Mucosa of rectum (tissue), 2 donors: ENCODE measurements at regions not wholly inside any gene's neighbourhood (a gene's known extent, or its start where the extent isn't known, plus 50 kb on each side); places are given as distances from the start of the nearest gene placed in this dataset.

ENCODE experiments used
- H3K27ac ChIP-seq, 2 donors: one replicate each; pipeline ENCODE4 v1.7.0; 2013; ENCODE audit warnings: inconsistent platforms in 2 of 2, low read depth in 2 of 2, low read length in 2 of 2
- H3K27me3 ChIP-seq, 2 donors: one replicate each; pipeline ENCODE4 v1.7.0; 2013; ENCODE audit warnings: low read length in 2 of 2; ENCODE audit not compliant: control insufficient read depth in 2 of 2, insufficient read depth in 2 of 2
- H3K36me3 ChIP-seq, 2 donors: one replicate each; pipeline ENCODE4 v1.7.0; 2013; ENCODE audit warnings: low read length in 2 of 2; ENCODE audit not compliant: control insufficient read depth in 2 of 2, insufficient read depth in 2 of 2
- H3K4me1 ChIP-seq, 2 donors: one replicate each; pipeline ENCODE4 v1.7.0; 2013; ENCODE audit warnings: low read length in 2 of 2, mild to moderate bottlenecking in 1 of 2; ENCODE audit not compliant: control insufficient read depth in 2 of 2, insufficient read depth in 2 of 2
- H3K4me3 ChIP-seq, 2 donors: one replicate each; pipeline ENCODE4 v1.7.0; 2013; ENCODE audit warnings: low read length in 2 of 2
- H3K9ac ChIP-seq, 2 donors: one replicate each; pipeline ENCODE4 v1.7.0; 2013; ENCODE audit warnings: low read length in 2 of 2, low read depth in 1 of 2, mild to moderate bottlenecking in 1 of 2
- H3K9me3 ChIP-seq, 2 donors: one replicate each; pipeline ENCODE4 v1.7.0; 2013; ENCODE audit warnings: low read length in 2 of 2; ENCODE audit not compliant: control insufficient read depth in 2 of 2
- donor health status: healthy.
- donor health status: Normal muscosa, but diverticular disease.

DNA sequence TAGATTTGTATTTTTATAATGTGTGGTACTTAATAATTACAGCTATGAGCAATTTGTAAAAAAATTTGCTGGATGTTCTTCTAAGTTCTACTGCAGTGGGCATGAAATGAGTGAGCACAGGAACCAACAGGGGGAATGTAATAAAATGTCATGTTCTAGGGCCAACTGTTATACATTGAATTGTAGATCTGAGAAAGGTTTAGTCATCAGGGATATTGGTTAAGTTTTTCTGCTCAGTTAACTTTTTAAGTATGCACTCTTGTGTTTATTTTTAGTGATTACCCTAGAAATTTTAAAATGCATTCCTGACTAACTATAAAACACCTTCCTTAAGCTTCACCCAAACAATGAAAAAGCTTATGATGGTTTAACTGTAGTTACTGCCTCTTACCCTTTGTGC lies 101.8 kb downstream of the CAND1 start:
- Histone ChIP-seq H3K27me3 (no peaks in the 10 kb centered on the region), H3K4me3 (no peak overlapping the region), H3K9ac (no peak overlapping the region), H3K4me1 (no peaks in the 10 kb centered on the region), H3K9me3 (no peaks in the 10 kb centered on the region), H3K36me3 (no peaks in the 10 kb centered on the region), H3K27ac (no peak overlapping the region)

DNA sequence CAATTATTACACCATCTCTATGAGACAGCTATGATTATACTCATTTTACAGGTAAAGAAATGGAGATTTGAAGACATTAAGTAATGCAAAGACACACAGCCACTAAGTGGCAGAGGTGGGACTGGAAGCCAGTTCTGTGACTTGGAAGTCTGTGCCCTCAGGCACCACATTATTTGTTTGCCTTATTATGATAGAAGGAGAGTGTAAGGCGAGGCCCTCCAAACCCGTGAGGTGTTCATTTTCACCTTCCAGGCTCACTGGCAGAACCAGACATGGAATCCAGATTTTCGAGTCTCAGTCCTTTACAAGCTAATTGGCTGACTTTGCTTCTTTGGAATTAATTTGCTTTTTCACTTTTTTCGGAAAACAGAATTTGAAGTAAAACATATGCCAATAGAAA lies 107.9 kb downstream of the CAND1 start:
- Histone ChIP-seq H3K27me3 (no peaks in the 10 kb centered on the region), H3K36me3 (no peaks in the 10 kb centered on the region), H3K9me3 (no peaks in the 10 kb centered on the region)

GRCh38 chr12:67377541-67377940 lies 108.4 kb downstream of the CAND1 start:
- Histone ChIP-seq H3K4me1 (no peaks in the 10 kb centered on the region), H3K9me3 (no peaks in the 10 kb centered on the region), H3K27me3 (no peaks in the 10 kb centered on the region), H3K36me3 (no peaks in the 10 kb centered on the region), H3K9ac (no peak overlapping the region), H3K4me3 (no peak overlapping the region), H3K27ac (no peak overlapping the region)

More for the DNA sequence above, 107.9 kb downstream of the CAND1 start:
- Histone ChIP-seq H3K4me1 (no peaks in the 10 kb centered on the region), H3K9ac (no peak overlapping the region), H3K4me3 (no peak overlapping the region), H3K27ac (no peak overlapping the region)

GRCh38 chr12:67382241-67382871 lies 113.2 kb downstream of the CAND1 start:
- H3K9ac ChIP-seq: no peak overlapping the region
- H3K4me1 ChIP-seq: no peaks in the 10 kb centered on the region
- no peak overlapping the region for H3K4me3 ChIP-seq
- H3K36me3 ChIP-seq: no peaks in the 10 kb centered on the region
- no peak overlapping the region for H3K27ac ChIP-seq
- H3K27me3 ChIP-seq: no peaks in the 10 kb centered on the region
- H3K9me3 ChIP-seq: no peaks in the 10 kb centered on the region

GRCh38 chr12:67386869-67387565 lies 117.9 kb downstream of the CAND1 start:
- no peak overlapping the region for H3K4me3 ChIP-seq
- no peaks in the 10 kb centered on the region for H3K9me3 ChIP-seq
- H3K27ac ChIP-seq: no peak overlapping the region
- H3K4me1 ChIP-seq: no peaks in the 10 kb centered on the region
- no peaks in the 10 kb centered on the region for H3K36me3 ChIP-seq
- no peak overlapping the region for H3K9ac ChIP-seq
- H3K27me3 ChIP-seq: no peaks in the 10 kb centered on the region

DNA sequence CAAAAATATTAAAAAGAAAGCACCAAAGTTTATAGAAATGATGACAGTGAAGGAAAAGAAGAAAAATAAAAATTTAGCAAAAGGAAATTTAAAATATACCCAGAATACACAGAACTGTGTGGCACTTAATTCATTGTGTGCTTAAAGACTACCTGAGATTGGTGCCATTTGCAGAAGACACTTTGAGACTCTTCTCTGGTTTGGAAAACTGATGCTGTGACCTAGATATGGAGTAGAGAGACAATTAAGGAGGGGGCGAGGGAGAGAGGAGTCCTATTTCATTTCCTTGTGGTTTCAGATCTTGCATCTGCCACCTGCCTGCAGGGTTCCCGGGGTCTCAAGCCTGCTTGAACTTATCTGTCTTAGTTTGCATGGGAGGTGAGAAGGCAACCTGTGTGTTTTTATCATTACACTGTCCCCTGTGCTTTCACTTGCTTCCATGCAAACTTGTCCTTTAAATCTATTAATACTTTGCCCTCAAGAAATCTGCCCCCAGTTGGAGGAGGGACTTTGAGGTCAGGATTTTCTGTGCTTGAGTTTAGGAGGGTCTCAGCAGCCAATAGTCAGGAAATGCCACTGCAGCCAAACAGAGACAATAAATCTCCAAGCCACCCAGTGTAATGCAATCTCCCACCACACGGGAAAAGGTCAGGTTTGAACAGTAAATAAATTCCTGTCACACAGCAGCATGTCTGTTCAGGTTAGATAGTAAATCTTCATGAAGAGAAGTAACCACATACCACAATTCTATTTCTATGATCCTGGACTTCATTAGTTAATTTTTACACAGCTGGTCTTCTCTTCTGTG lies 119.4 kb downstream of the CAND1 start:
- H3K27me3 ChIP-seq: no peaks in the 10 kb centered on the region
- H3K27ac ChIP-seq: no peak overlapping the region
- H3K36me3 ChIP-seq: no peaks in the 10 kb centered on the region
- no peaks in the 10 kb centered on the region for H3K4me1 ChIP-seq
- H3K4me3 ChIP-seq: no peak overlapping the region
- H3K9me3 ChIP-seq: no peaks in the 10 kb centered on the region
- no peak overlapping the region for H3K9ac ChIP-seq

DNA sequence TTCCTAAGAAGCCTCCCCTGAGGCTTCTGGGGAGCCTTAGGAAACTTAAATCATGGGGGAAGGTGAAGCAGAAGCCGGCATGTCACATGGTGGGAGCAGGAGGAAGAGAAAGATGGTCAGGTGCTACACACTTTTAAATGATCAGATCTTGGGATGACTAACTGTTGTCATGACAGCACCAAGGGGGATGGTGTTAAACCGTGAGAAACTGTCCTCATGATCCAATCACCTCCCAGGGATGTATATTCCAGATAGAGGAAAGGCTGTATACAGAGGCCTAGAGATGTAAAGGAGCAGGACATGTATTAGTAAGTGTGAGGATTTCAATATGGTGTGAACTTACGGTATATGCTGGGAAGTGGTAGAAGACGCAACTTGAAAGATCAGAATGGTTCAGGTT lies 121.1 kb downstream of the CAND1 start:
- Histone ChIP-seq H3K36me3 (no peaks in the 10 kb centered on the region), H3K4me3 (no peak overlapping the region), H3K27me3 (no peaks in the 10 kb centered on the region), H3K9ac (no peak overlapping the region), H3K9me3 (no peaks in the 10 kb centered on the region), H3K27ac (no peak overlapping the region), H3K4me1 (no peaks in the 10 kb centered on the region)

DNA sequence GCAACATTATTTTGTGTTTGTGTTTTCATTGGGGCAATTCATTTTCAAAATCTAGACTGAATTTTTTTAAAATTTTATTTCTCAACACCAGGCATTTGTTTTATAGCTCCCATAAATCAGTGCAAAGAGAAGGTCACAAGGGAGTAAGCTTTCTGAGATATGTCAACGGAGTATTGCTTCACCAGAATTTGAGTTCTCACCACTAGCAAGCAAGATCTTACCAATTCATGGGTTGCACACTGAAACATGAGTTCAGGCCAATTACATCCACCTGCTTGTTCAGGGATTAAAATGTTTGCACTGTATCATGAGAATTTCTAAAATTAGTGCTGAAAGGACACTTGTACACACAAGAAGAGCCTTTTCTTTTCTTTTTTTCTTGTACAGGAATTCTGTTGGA lies 121.9 kb downstream of the CAND1 start:
- Histone ChIP-seq H3K9ac (no peak overlapping the region), H3K4me3 (no peak overlapping the region), H3K36me3 (no peaks in the 10 kb centered on the region), H3K4me1 (no peaks in the 10 kb centered on the region), H3K27me3 (no peaks in the 10 kb centered on the region), H3K27ac (no peak overlapping the region), H3K9me3 (no peaks in the 10 kb centered on the region)

DNA sequence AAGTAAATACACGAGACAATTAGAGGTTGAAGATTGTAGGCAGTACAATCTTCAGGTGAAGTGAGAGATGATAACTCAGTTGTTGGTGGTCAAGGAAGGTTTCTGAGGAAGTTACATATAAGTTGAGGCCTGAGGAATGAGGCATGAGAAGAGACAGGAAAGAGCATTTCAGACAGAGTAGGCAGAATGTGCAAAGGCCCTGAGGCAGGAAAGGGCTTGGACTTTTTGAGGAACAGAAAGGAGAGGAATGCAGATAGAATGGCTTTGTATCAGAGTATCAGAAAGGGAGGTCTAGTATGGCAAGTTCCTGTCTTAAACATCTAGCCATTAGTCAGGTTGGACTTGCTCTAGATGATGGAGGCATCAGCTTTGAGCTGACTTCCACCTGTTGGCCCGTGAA lies 122.5 kb downstream of the CAND1 start:
- no peaks in the 10 kb centered on the region for H3K36me3 ChIP-seq
- no peak overlapping the region for H3K27ac ChIP-seq
- no peaks in the 10 kb centered on the region for H3K27me3 ChIP-seq
- H3K4me1 ChIP-seq: no peaks in the 10 kb centered on the region
- no peak overlapping the region for H3K9ac ChIP-seq
- H3K9me3 ChIP-seq: no peaks in the 10 kb centered on the region
- no peak overlapping the region for H3K4me3 ChIP-seq

GRCh38 chr12:67394550-67394949 lies 125.4 kb downstream of the CAND1 start:
- Histone ChIP-seq H3K27ac (no peak overlapping the region), H3K4me3 (no peak overlapping the region), H3K4me1 (no peaks in the 10 kb centered on the region), H3K36me3 (no peaks in the 10 kb centered on the region), H3K9ac (no peak overlapping the region), H3K27me3 (no peaks in the 10 kb centered on the region), H3K9me3 (no peaks in the 10 kb centered on the region)
